ENCODE measurements at regions not wholly inside any gene's neighbourhood (a gene's known extent, or its start where the extent isn't known, plus 50 kb on each side); places are given as distances from the start of the nearest gene placed in this dataset.

- H3K4me1 ChIP-seq = no peaks in the 10 kb centered on the region
- TF ChIP-seq, protein P1, sequence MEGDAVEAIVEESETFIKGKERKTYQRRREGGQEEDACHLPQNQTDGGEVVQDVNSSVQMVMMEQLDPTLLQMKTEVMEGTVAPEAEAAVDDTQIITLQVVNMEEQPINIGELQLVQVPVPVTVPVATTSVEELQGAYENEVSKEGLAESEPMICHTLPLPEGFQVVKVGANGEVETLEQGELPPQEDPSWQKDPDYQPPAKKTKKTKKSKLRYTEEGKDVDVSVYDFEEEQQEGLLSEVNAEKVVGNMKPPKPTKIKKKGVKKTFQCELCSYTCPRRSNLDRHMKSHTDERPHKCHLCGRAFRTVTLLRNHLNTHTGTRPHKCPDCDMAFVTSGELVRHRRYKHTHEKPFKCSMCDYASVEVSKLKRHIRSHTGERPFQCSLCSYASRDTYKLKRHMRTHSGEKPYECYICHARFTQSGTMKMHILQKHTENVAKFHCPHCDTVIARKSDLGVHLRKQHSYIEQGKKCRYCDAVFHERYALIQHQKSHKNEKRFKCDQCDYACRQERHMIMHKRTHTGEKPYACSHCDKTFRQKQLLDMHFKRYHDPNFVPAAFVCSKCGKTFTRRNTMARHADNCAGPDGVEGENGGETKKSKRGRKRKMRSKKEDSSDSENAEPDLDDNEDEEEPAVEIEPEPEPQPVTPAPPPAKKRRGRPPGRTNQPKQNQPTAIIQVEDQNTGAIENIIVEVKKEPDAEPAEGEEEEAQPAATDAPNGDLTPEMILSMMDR (IDR thresholded peaks at IDR 0.05 in 8 of 11, conservative IDR thresholded peaks at IDR 0.05 in 3 of 11) = no peak
- no peak for TF ChIP-seq POLR2AphosphoS5 (IDR thresholded peaks at IDR 0.05)
- no peak for TF ChIP-seq POLR2A (IDR thresholded peaks at IDR 0.05)
- DNase-seq = no peak
- H3K36me3 ChIP-seq = no peaks in the 10 kb centered on the region
- H3K27me3 ChIP-seq (replicated peaks in 1 of 7) = no peaks in the 10 kb centered on the region
- intact Hi-C loops (cut with DNase I; ENCODE audit: low total_unique reads) = no loop called here
- WGBS, 5 donors = 89 to 95% (median 94%) methylated on average over 2 of the region's 2 CpGs
- no peak overlapping the region for H3K4me3 ChIP-seq
- no peak overlapping the region for H3K27ac ChIP-seq
- H3K9me3 ChIP-seq = no peaks in the 10 kb centered on the region
These were observed 101.6 kb upstream of the SPATA12 start for GRCh38 chr3:56958879-56959278.

- no peak overlapping the region for H3K4me3 ChIP-seq
- H3K27ac ChIP-seq = no peak overlapping the region
- TF ChIP-seq, protein P1 (IDR thresholded peaks at IDR 0.05 in 8 of 11, conservative IDR thresholded peaks at IDR 0.05 in 3 of 11) = no peak
- TF ChIP-seq POLR2AphosphoS5 (IDR thresholded peaks at IDR 0.05) (no peak), POLR2A (IDR thresholded peaks at IDR 0.05) (no peak)
- H3K36me3 ChIP-seq = no peaks in the 10 kb centered on the region
- no peak for DNase-seq
- H3K4me1 ChIP-seq = no peaks in the 10 kb centered on the region
- H3K9me3 ChIP-seq = no peaks in the 10 kb centered on the region
- 88 to 100% (median 95%) methylated on average over 2 of the region's 2 CpGs for WGBS, 5 donors
- no peaks in the 10 kb centered on the region for H3K27me3 ChIP-seq (replicated peaks in 1 of 7)
- intact Hi-C loops (cut with DNase I; ENCODE audit: low total_unique reads) = no loop called here
These were observed 102.9 kb upstream of the SPATA12 start for GRCh38 chr3:56957522-56957921.

DNA sequence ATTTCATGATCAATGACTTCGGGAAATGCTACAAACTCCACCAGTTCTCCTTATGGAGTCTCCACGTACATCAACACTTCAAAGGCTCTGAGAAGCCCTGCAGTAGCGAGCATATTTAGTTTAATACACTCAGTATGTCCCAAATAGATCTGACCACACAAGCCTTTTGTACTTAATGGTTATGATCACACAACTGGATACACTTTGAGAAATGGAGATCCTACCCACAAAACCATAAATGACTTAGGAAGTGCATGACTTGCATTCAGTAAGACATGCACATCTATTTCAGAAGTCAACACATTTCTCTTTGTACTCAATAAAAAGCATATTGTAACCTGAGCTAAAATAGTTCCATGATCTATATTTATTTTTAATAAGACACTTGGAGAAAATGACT is 103.6 kb upstream of the SPATA12 start:
- Histone ChIP-seq H3K27me3 (replicated peaks in 1 of 7) (no peaks in the 10 kb centered on the region), H3K27ac (no peak overlapping the region), H3K4me1 (no peaks in the 10 kb centered on the region), H3K36me3 (no peaks in the 10 kb centered on the region), H3K4me3 (no peak overlapping the region), H3K9me3 (no peaks in the 10 kb centered on the region)
- intact Hi-C loops (cut with DNase I; ENCODE audit: low total_unique reads) = no loop called here
- 93 to 100% (median 97%) methylated on average over 3 of the region's 3 CpGs for WGBS, 5 donors
- DNase-seq = no peak
- TF ChIP-seq POLR2AphosphoS5 (IDR thresholded peaks at IDR 0.05) = no peak

- no peak overlapping the region for H3K27ac ChIP-seq
- H3K27me3 ChIP-seq (replicated peaks in 1 of 7) = no peaks in the 10 kb centered on the region
- H3K36me3 ChIP-seq = no peaks in the 10 kb centered on the region
- no peak overlapping the region for H3K4me3 ChIP-seq
- no peaks in the 10 kb centered on the region for H3K4me1 ChIP-seq
- intact Hi-C loops (cut with DNase I; ENCODE audit: low total_unique reads) = no loop called here
- DNase-seq = no peak
- TF ChIP-seq, protein P1 (IDR thresholded peaks at IDR 0.05 in 8 of 11, conservative IDR thresholded peaks at IDR 0.05 in 3 of 11) = no peak
- TF ChIP-seq POLR2AphosphoS5 (IDR thresholded peaks at IDR 0.05) = no peak
- TF ChIP-seq POLR2A (IDR thresholded peaks at IDR 0.05) = no peak
- H3K9me3 ChIP-seq = no peaks in the 10 kb centered on the region
- 85 to 96% (median 90%) methylated on average over 5 of the region's 5 CpGs for WGBS, 5 donors
These were observed 104.9 kb upstream of the SPATA12 start for GRCh38 chr3:56955492-56956111.

DNA sequence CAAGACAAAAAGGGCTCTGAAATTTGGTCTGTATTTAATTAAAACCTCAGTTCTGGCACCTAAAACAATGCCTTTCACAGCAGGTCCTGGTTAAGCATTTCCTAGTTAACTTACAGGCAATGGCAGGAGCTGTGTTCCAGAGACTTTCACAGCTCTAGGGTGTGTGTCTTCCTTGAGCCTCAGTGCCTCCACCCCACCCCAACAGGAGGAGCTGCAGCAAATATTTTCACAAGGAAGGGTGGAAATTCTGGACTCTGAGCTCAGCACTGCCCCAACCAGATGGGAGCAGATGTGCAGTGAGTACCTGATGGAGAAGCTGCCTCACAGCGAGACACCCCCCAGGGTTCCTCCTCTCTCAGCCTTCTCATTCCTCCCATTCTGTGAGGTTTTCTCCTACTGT is 106.3 kb upstream of the SPATA12 start:
- H3K27ac ChIP-seq = no peak overlapping the region
- H3K27me3 ChIP-seq (replicated peaks in 1 of 7) = no peaks in the 10 kb centered on the region
- intact Hi-C loops (cut with DNase I; ENCODE audit: low total_unique reads) = no loop called here
- no peaks in the 10 kb centered on the region for H3K9me3 ChIP-seq
- no peak for DNase-seq
- no peaks in the 10 kb centered on the region for H3K4me1 ChIP-seq
- WGBS, 5 donors = 93 to 100% (median 100%) methylated on average over 1 of the region's 1 CpG
- no peak overlapping the region for H3K4me3 ChIP-seq
- TF ChIP-seq, protein P1 (IDR thresholded peaks at IDR 0.05 in 8 of 11, conservative IDR thresholded peaks at IDR 0.05 in 3 of 11) = no peak
- TF ChIP-seq POLR2A (IDR thresholded peaks at IDR 0.05) (no peak), POLR2AphosphoS5 (IDR thresholded peaks at IDR 0.05) (no peak)
- no peaks in the 10 kb centered on the region for H3K36me3 ChIP-seq

Measured in spleen (tissue), 11 donors.